ENCODE measurements at regions not wholly inside any gene's neighbourhood (a gene's known extent, or its start where the extent isn't known, plus 50 kb on each side); places are given as distances from the start of the nearest gene placed in this dataset.
"Not testable (repeated sequence)": the region's sequence is repeated elsewhere in the genome, so short reads cannot be mapped to it uniquely, and the experiment has no call there.

DNA sequence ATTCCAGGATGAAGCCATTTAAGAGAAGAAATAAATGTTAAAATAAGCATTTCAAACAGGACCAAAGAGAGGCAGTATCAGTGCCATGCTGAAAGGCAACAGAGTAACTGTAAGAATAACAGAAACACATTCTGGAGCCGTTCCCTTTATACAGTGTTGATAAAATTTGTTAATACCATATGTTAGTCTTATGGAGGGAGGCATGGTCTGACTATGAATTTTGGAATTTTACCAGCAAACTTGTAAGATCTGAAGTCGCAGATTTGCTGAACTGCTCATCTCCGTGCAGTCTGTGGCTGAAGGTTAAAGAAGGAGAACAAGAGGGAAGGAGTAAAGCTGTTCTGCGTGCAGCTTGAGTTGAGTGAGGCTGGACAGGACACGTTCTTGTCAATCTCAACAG lies 508.4 kb downstream of the NFIB start:
- no peaks in the 10 kb centered on the region for H3K27me3 ChIP-seq
- 64 to 73% (median 70%) methylated on average over 5 of the region's 5 CpGs for WGBS, 5 donors
- TF ChIP-seq POLR2A (IDR thresholded peaks at IDR 0.05) = no peak
- TF ChIP-seq EP300 (IDR thresholded peaks at IDR 0.05) = no peak
- TF ChIP-seq POLR2AphosphoS5 (IDR thresholded peaks at IDR 0.05) = no peak
- H3K9me3 ChIP-seq = no peaks in the 10 kb centered on the region
- intact Hi-C loops (cut with DNase I; ENCODE audit: low total_unique reads) = no loop called here
- peak in 1 of 2 donors; percentile 48 for DNase-seq
- no peak overlapping the region for H3K27ac ChIP-seq
- H3K4me1 ChIP-seq = no peaks in the 10 kb centered on the region
- no peaks in the 10 kb centered on the region for H3K36me3 ChIP-seq
- no peak overlapping the region for H3K4me3 ChIP-seq

GRCh38 chr9:13804532-13804931 lies 509.4 kb downstream of the NFIB start:
- WGBS, 5 donors = 75 to 90% (median 82%) methylated on average over 4 of the region's 4 CpGs
- peak in 1 of 2 donors; percentile 10 for DNase-seq
- no peak overlapping the region for H3K27ac ChIP-seq
- no peak overlapping the region for H3K4me3 ChIP-seq
- TF ChIP-seq POLR2A (IDR thresholded peaks at IDR 0.05) = no peak
- no peak for TF ChIP-seq CTCF (IDR thresholded peaks at IDR 0.05)
- TF ChIP-seq EP300 (IDR thresholded peaks at IDR 0.05) = no peak
- no peak for TF ChIP-seq POLR2AphosphoS5 (IDR thresholded peaks at IDR 0.05)
- H3K36me3 ChIP-seq = no peaks in the 10 kb centered on the region
- no peaks in the 10 kb centered on the region for H3K4me1 ChIP-seq
- H3K9me3 ChIP-seq = no peaks in the 10 kb centered on the region
- intact Hi-C loops (cut with DNase I; ENCODE audit: low total_unique reads) = no loop called here
- no peaks in the 10 kb centered on the region for H3K27me3 ChIP-seq

DNA sequence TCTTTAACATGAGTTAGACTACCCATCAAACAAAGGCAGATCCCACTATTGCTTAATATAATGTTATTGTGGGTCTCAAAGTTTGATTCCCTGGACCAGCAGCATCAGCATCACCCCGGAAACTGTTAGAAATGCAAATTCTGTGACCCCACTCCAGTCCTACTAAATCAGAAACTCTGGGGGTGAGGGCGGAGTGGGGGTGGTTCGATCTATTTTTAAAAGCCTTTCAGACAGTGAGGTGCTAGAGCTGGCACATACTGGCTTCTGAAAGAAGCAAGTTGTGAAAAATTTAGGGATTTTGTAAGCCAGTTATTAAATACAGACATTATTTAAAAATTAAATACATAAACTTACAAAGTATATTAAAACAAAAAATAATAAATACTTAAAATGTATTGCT lies 513.2 kb downstream of the NFIB start:
- intact Hi-C loops (cut with DNase I; ENCODE audit: low total_unique reads) = no loop called here
- Histone ChIP-seq H3K4me1 (no peaks in the 10 kb centered on the region), H3K4me3 (no peak overlapping the region), H3K36me3 (no peaks in the 10 kb centered on the region), H3K27ac (no peak overlapping the region), H3K9me3 (no peaks in the 10 kb centered on the region), H3K27me3 (no peaks in the 10 kb centered on the region)
- WGBS, 5 donors = 82 to 93% (median 88%) methylated on average over 3 of the region's 3 CpGs
- TF ChIP-seq CTCF (IDR thresholded peaks at IDR 0.05) = no peak
- no peak for TF ChIP-seq EP300 (IDR thresholded peaks at IDR 0.05)
- TF ChIP-seq POLR2A (IDR thresholded peaks at IDR 0.05) = no peak
- DNase-seq = no peak

DNA sequence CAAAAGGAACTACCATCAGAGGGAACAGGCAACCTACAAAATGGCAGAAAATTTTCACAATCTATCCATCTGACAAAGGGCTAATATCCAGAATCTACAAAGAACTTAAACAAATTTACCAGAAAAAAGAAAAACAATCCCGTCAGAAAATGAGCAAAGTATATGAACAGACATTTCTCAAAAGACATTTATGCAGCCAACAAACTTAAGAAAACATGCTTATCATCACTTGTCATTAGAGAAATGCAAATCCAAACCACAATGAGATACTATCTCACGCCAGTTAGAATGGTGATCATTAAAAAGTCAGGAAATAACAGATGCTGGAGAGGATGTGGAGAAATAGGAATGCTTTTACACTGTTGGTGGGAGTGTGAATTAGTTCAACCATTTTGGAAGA lies 516.2 kb downstream of the NFIB start:
- intact Hi-C loops (cut with DNase I; ENCODE audit: low total_unique reads); H3K4me1 ChIP-seq; H3K27me3 ChIP-seq; H3K27ac ChIP-seq; H3K36me3 ChIP-seq; DNase-seq; H3K4me3 ChIP-seq; H3K9me3 ChIP-seq: not testable (repeated sequence)
- WGBS, 5 donors = 90 to 96% (median 93%) methylated on average over 2 of the region's 2 CpGs

DNA sequence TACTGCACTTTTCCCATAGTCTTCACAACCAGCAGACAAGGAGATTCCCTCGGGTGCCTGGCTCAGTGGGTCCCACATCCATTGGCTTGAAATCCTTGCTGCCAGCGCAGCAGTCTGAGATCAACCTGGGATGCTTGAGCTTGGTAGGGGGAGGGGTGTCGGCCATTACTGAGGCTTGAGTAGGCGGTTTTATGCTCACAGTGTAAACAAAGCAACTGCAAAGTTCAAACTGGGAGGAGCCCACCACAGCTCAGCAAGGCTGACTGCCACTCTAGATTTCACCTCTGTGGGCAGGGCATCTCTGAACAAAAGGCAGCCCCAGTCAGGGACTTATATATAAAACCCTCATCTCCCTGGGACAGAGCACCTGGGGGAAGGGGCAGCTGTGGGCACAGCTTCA lies 512.3 kb upstream of the MPDZ start:
- 56 to 64% (median 59%) methylated on average over 4 of the region's 4 CpGs for WGBS, 5 donors
- DNase-seq = peak in 1 of 2 donors; percentile 38
- Histone ChIP-seq H3K27me3 (no peaks in the 10 kb centered on the region), H3K4me3 (no peak overlapping the region), H3K27ac (no peak overlapping the region), H3K4me1 (no peaks in the 10 kb centered on the region), H3K9me3 (no peaks in the 10 kb centered on the region), H3K36me3 (no peaks in the 10 kb centered on the region)
- TF ChIP-seq POLR2A (IDR thresholded peaks at IDR 0.05) (no peak), EP300 (IDR thresholded peaks at IDR 0.05) (no peak), CTCF (IDR thresholded peaks at IDR 0.05) (no peak), POLR2AphosphoS5 (IDR thresholded peaks at IDR 0.05) (no peak)
- intact Hi-C loops (cut with DNase I; ENCODE audit: low total_unique reads) = no loop called here

Measured in stomach (tissue), 8 donors.